Esophagus squamous epithelium (tissue), 5 donors: ENCODE measurements at regions not wholly inside any gene's neighbourhood (a gene's known extent, or its start where the extent isn't known, plus 50 kb on each side); places are given as distances from the start of the nearest gene placed in this dataset.

Experiments used
- DNase-seq: peaks from one replicate; lab custom pipeline; 2025; lab: John Stamatoyannopoulos, UW
- H3K27ac ChIP-seq, 4 donors: fragments of 200-600 bp; sonication (generic); one replicate each; pipeline ENCODE4 v1.5.1; 2016 to 2019; ENCODE audit warnings: mild to moderate bottlenecking in 1 of 4
- H3K27me3 ChIP-seq, 4 donors: fragments of 200-600 bp; sonication (generic); 1 replicate in 3 of 4; 2 replicates in 1 of 4; pipeline versions ENCODE4 v1.5.1 to v1.6.0; 2017 to 2021; ENCODE audit warnings: antibody characterized with exemption in 1 of 4
- H3K36me3 ChIP-seq, 3 donors: fragments of 200-600 bp; sonication (generic); one replicate each; pipeline ENCODE4 v1.5.1; 2016 to 2019
- H3K4me1 ChIP-seq, 3 donors: fragments of 200-600 bp; sonication (generic); one replicate each; pipeline ENCODE4 v1.5.1; 2017 to 2019
- H3K4me3 ChIP-seq, 4 donors: fragments of 200-600 bp; sonication (generic); 1 replicate in 3 of 4; 2 replicates in 1 of 4; pipeline ENCODE4 v1.5.1; 2016 to 2019; ENCODE audit warnings: mild to moderate bottlenecking in 2 of 4, moderate library complexity in 1 of 4
- H3K9me3 ChIP-seq, 3 donors: fragments of 200-600 bp; sonication (generic); one replicate each; pipeline ENCODE4 v1.5.1; 2016 to 2019
- POLR2A ChIP-seq, 4 donors: fragments of 450-650 bp; IDR thresholded peaks; one replicate each; pipeline ENCODE4 v1.6.1; 2017; ENCODE audit warnings: antibody characterized with exemption in 4 of 4, mild to moderate bottlenecking in 4 of 4, moderate library complexity in 3 of 4
- WGBS, 2 donors: methylation state at CpG; one replicate each; pipeline ENCODE4 v1.1.5; 2018; 5-methylcytosine and 5-hydroxymethylcytosine counted together
- intact Hi-C: fragments of 100-400 bp; cut with DNase I; formaldehyde crosslinking; loops from one replicate; pipeline ENCODE4 v1.15.0; 2022
- TF ChIP-seq, protein P1 (sequence below), 6 experiments: fragments of 450-650 bp in 4 of 6; fragments of 200-600 bp in 2 of 6; sonication (generic) in 2 of 6; IDR thresholded peaks; one replicate each; pipeline ENCODE4 v1.5.1; 2016 to 2019; ENCODE audit warnings: antibody characterized with exemption in 6 of 6, mild to moderate bottlenecking in 4 of 6, moderate library complexity in 4 of 6
- donor health status: DM: yes; HTN: yes; CAD: no.

DNA sequence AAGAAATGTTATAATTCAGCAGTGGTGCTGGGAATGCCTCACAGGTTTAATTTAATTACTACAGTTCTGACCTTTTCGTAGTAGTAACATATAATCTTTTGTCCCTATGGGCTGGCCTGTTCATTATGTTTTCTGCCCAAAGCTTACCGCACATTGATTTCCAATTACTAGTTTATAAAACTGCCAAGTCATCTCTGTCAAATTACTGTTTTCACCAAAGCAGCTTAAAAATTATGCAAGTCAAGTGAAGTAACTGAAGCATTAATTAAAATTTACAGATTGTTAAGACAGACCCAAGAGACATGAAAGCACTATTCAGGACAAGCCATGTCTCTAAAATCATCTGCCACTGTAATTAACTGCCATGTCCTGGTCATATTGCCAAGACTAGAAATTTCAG lies 93.9 kb upstream of the FTMT start:
- no peaks in the 10 kb centered on the region for H3K9me3 ChIP-seq
- TF ChIP-seq, protein P1, sequence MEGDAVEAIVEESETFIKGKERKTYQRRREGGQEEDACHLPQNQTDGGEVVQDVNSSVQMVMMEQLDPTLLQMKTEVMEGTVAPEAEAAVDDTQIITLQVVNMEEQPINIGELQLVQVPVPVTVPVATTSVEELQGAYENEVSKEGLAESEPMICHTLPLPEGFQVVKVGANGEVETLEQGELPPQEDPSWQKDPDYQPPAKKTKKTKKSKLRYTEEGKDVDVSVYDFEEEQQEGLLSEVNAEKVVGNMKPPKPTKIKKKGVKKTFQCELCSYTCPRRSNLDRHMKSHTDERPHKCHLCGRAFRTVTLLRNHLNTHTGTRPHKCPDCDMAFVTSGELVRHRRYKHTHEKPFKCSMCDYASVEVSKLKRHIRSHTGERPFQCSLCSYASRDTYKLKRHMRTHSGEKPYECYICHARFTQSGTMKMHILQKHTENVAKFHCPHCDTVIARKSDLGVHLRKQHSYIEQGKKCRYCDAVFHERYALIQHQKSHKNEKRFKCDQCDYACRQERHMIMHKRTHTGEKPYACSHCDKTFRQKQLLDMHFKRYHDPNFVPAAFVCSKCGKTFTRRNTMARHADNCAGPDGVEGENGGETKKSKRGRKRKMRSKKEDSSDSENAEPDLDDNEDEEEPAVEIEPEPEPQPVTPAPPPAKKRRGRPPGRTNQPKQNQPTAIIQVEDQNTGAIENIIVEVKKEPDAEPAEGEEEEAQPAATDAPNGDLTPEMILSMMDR (IDR thresholded peaks at IDR 0.05), result no peak
- no peak for TF ChIP-seq POLR2A (IDR thresholded peaks at IDR 0.05)
- H3K27me3 ChIP-seq, result no peaks in the 10 kb centered on the region
- DNase-seq, result no peak
- H3K36me3 ChIP-seq, result no peaks in the 10 kb centered on the region
- no peak overlapping the region for H3K27ac ChIP-seq
- H3K4me3 ChIP-seq, result no peak overlapping the region
- WGBS, 2 donors, result 77 to 80% methylated on average over 2 of the region's 2 CpGs
- intact Hi-C loops, result no loop called here
- no peaks in the 10 kb centered on the region for H3K4me1 ChIP-seq

GRCh38 chr5:121758615-121759014 lies 93.1 kb upstream of the FTMT start:
- H3K4me3 ChIP-seq, result no peak overlapping the region
- no peaks in the 10 kb centered on the region for H3K4me1 ChIP-seq
- 54 to 88% methylated on average over 2 to 6 of the region's 6 CpGs for WGBS, 2 donors
- TF ChIP-seq, protein P1 (IDR thresholded peaks at IDR 0.05), result no peak
- no peak for TF ChIP-seq POLR2A (IDR thresholded peaks at IDR 0.05)
- DNase-seq, result no peak
- H3K27ac ChIP-seq, result no peak overlapping the region
- H3K36me3 ChIP-seq, result no peaks in the 10 kb centered on the region
- intact Hi-C loops, result no loop called here
- no peaks in the 10 kb centered on the region for H3K9me3 ChIP-seq
- no peaks in the 10 kb centered on the region for H3K27me3 ChIP-seq

GRCh38 chr5:121762426-121762825 lies 89.3 kb upstream of the FTMT start:
- no peaks in the 10 kb centered on the region for H3K36me3 ChIP-seq
- WGBS, 2 donors, result 71 to 80% methylated on average over 1 of the region's 1 CpG
- intact Hi-C loops, result no loop called here

GRCh38 chr5:121763665-121764064 lies 88.0 kb upstream of the FTMT start:
- intact Hi-C loops, result no loop called here
- H3K27me3 ChIP-seq, result no peaks in the 10 kb centered on the region
- DNase-seq, result no peak
- TF ChIP-seq POLR2A (IDR thresholded peaks at IDR 0.05), result no peak
- TF ChIP-seq, protein P1 (IDR thresholded peaks at IDR 0.05), result no peak
- no peaks in the 10 kb centered on the region for H3K4me1 ChIP-seq
- no peaks in the 10 kb centered on the region for H3K9me3 ChIP-seq
- H3K36me3 ChIP-seq, result no peaks in the 10 kb centered on the region
- H3K4me3 ChIP-seq, result no peak overlapping the region
- no peak overlapping the region for H3K27ac ChIP-seq
- 57 to 62% methylated on average over 2 of the region's 2 CpGs for WGBS, 2 donors

More at GRCh38 chr5:121762426-121762825, 89.3 kb upstream of the FTMT start:
- DNase-seq, result no peak
- Histone ChIP-seq H3K27me3 (no peaks in the 10 kb centered on the region), H3K4me1 (no peaks in the 10 kb centered on the region), H3K27ac (no peak overlapping the region), H3K4me3 (no peak overlapping the region), H3K9me3 (no peaks in the 10 kb centered on the region)
- TF ChIP-seq, protein P1 (IDR thresholded peaks at IDR 0.05), result no peak
- TF ChIP-seq POLR2A (IDR thresholded peaks at IDR 0.05), result no peak

DNA sequence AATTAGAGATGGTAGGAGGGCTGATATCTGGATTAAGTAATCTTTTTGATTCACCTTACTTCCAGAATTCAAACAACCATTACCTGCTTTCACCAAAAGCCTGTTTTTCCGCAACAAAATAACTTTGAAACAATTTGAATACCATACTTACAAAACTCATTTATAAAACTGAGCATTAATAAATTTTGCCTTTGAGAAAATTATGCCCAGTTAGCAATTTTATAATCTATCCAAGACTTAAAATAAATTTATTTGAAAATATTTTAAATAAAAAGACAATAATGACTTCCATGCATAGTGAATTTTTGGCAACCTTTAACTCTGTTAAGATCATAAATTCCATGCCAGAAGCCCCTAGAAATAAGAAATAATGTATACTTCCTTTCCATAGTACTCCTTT lies 71.3 kb upstream of the FTMT start:
- intact Hi-C loops, result no loop called here
- 88 to 100% methylated on average over 1 of the region's 1 CpG for WGBS, 2 donors

More for the DNA sequence above, 71.3 kb upstream of the FTMT start:
- no peak for DNase-seq
- H3K36me3 ChIP-seq, result no peaks in the 10 kb centered on the region
- H3K4me1 ChIP-seq, result no peaks in the 10 kb centered on the region
- no peak overlapping the region for H3K4me3 ChIP-seq
- TF ChIP-seq POLR2A (IDR thresholded peaks at IDR 0.05), result no peak
- TF ChIP-seq, protein P1 (IDR thresholded peaks at IDR 0.05), result no peak
- H3K27ac ChIP-seq, result no peak overlapping the region
- H3K27me3 ChIP-seq, result no peaks in the 10 kb centered on the region
- no peaks in the 10 kb centered on the region for H3K9me3 ChIP-seq
